ENCODE measurements at regions not wholly inside any gene's neighbourhood (a gene's known extent, or its start where the extent isn't known, plus 50 kb on each side); places are given as distances from the start of the nearest gene placed in this dataset.

- DNase-seq (ENCODE audit: insufficient read length, low spot score) (no peak), FAIRE-seq (no peak)
- TF ChIP-seq, protein P1, sequence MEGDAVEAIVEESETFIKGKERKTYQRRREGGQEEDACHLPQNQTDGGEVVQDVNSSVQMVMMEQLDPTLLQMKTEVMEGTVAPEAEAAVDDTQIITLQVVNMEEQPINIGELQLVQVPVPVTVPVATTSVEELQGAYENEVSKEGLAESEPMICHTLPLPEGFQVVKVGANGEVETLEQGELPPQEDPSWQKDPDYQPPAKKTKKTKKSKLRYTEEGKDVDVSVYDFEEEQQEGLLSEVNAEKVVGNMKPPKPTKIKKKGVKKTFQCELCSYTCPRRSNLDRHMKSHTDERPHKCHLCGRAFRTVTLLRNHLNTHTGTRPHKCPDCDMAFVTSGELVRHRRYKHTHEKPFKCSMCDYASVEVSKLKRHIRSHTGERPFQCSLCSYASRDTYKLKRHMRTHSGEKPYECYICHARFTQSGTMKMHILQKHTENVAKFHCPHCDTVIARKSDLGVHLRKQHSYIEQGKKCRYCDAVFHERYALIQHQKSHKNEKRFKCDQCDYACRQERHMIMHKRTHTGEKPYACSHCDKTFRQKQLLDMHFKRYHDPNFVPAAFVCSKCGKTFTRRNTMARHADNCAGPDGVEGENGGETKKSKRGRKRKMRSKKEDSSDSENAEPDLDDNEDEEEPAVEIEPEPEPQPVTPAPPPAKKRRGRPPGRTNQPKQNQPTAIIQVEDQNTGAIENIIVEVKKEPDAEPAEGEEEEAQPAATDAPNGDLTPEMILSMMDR (IDR thresholded peaks at IDR 0.05; ENCODE audit: insufficient read depth, missing control alignments), result no peak
Measured at GRCh38 chr21:39084073-39084472, 99.2 kb downstream of the PSMG1 start.

DNA sequence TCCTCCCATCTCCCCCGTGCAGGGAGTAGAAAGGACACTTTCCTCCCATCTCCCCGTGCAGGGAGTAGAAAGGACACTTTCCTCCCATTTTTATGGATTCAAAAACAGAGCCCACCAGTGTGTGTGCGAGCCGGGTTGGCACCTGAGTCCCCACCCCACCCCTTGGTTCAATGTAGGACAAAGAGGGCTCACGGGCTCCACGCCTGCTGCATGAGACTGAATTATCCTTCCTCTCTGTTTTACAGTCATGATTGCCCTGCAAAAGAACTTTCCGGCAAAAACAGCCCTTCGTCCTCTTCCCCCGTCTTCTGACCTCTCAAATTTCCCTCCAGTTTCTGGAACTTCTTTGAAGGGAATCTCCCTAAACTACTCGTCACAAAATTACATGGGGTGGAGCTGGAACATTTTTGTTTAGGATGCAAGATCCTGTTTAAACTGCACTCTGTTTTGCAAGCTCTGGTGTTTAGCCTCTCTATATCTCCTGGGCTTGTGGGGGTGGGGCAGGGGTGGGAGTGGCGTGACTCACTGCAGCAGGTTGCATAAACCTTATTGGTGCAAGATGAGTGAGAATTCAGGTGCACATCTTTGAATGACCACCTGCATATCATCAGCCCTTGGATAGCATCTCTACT, 99.8 kb downstream of the PSMG1 start:
- FAIRE-seq (no peak), DNase-seq (ENCODE audit: insufficient read length, low spot score) (no peak)
- TF ChIP-seq, protein P1 (IDR thresholded peaks at IDR 0.05; ENCODE audit: insufficient read depth, missing control alignments), result no peak

- FAIRE-seq (no peak), DNase-seq (ENCODE audit: insufficient read length, low spot score) (no peak)
- TF ChIP-seq, protein P1 (IDR thresholded peaks at IDR 0.05; ENCODE audit: insufficient read depth, missing control alignments), result no peak
Measured at GRCh38 chr21:39082656-39083376, 100.4 kb downstream of the PSMG1 start.

DNA sequence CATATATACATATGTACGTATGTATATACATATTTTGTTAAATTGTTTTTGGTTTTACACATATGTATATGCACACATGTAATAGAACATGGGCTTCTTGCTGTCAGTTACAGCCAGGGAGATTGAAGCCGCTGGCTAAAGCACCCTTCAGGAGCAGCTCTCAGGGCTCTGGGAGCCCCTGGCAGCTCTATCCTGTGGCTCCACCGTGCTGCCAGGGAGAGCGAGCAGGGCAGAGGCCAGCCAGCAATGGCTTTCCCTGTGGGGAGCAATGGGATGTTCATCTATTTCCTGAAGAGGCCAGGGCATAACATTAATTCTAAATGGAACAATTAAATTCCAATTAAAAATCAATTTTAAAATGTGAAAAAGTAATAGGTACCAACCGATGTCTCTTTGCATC, 102.9 kb downstream of the PSMG1 start:
- DNase-seq (ENCODE audit: insufficient read length, low spot score) (no peak), FAIRE-seq (no peak)
- TF ChIP-seq, protein P1 (IDR thresholded peaks at IDR 0.05; ENCODE audit: insufficient read depth, missing control alignments), result no peak

DNA sequence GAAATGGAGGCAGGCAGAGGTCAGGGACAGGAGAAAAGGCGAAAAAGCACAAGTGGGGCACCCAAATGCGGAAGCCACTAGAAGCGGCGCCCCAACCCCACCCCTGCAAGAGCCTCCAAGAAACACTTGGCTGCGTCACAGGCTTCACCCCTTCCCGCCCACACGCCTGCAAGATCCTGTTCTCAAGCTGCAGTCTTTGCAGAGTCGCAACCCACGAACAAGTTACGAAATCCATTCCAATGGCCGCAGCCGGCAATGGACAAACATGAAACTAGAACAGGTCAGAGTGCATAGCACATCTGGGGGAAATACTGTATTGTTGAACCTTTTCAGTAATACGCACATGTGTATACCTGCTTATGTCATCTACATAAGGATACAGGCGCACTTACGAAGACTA, 103.6 kb downstream of the PSMG1 start:
- FAIRE-seq (no peak), DNase-seq (ENCODE audit: insufficient read length, low spot score) (no peak)
- TF ChIP-seq, protein P1 (IDR thresholded peaks at IDR 0.05; ENCODE audit: insufficient read depth, missing control alignments), result no peak

DNA sequence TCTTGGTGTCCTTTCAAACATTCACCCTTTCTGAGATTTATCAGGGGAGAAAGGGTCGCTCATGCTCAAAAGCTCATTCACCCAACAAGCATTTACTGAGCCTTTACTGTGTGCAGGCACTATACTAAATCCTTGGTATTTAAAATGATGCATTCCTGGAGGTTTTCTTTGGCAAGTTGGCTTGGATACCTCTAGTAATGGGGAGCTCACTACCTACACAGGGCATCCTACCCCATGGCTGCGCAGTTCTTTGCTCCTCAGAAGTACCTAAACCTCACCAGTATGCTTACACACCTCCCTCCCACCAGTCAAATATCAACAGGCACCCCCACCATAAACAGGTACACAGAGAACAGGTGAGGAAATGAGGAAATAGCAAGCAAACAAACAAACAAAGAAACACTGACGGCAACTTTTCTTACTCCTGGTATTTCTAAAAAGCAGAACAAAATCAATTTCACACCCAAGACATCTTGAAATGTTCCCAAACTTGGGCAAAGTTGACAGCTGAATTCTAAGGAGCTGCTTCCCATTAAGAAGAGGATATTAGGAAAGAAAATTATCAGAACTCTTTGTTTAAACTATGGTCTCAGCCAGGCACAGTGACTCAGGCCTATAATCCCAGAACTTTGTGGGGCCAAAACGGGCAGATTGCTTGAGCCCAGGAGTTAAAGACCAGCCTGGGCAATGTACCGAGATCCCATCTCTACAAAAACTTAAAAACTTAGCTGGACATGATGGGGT, 104.8 kb downstream of the PSMG1 start:
- DNase-seq (ENCODE audit: insufficient read length, low spot score) (no peak), FAIRE-seq (no peak)
- TF ChIP-seq, protein P1 (IDR thresholded peaks at IDR 0.05; ENCODE audit: insufficient read depth, missing control alignments), result no peak
